GM12892 (cell line): ENCODE measurements at regions not wholly inside any gene's neighbourhood (a gene's known extent, or its start where the extent isn't known, plus 50 kb on each side); places are given as distances from the start of the nearest gene placed in this dataset.

Experiments used
- POLR2A ChIP-seq: IDR thresholded peaks from 2 replicates; pipeline ENCODE4 v1.6.1; 2011; ENCODE audit warnings: low read depth, low read length, control low read depth
- TAF1 ChIP-seq: IDR thresholded peaks from 2 replicates; pipeline ENCODE4 v1.6.1; 2011; ENCODE audit warnings: low read depth, mild to moderate bottlenecking, control low read depth, low read length, borderline replicate concordance

DNA sequence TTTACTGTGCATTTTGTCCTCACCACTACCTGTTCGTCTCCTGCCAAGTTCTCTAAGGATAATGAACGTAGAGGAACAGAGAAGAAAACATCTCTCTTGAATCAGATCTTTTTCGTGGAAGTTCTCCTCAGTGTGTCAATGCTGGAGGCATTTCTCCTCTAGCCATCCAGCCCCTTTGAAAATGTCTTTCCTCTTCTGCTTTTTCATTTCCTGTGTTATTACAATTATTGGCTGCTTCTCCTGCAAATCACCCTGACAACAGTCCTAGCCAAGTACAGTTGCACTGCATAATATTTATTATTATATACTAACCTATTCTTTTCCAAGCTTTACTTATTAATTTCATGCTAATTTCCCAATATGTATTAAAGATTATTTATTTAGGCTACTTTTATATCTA, 61.8 kb upstream of the TRPM3 start:
- TF ChIP-seq POLR2A (no peak), TAF1 (no peak)
